Mucosa of rectum (tissue), 2 donors: ENCODE measurements at regions not wholly inside any gene's neighbourhood (a gene's known extent, or its start where the extent isn't known, plus 50 kb on each side); places are given as distances from the start of the nearest gene placed in this dataset.

Experiments used
- H3K27ac ChIP-seq, 2 donors: one replicate each; pipeline ENCODE4 v1.7.0; 2013; ENCODE audit warnings: inconsistent platforms in 2 of 2, low read depth in 2 of 2, low read length in 2 of 2
- H3K27me3 ChIP-seq, 2 donors: one replicate each; pipeline ENCODE4 v1.7.0; 2013; ENCODE audit warnings: low read length in 2 of 2; ENCODE audit not compliant: control insufficient read depth in 2 of 2, insufficient read depth in 2 of 2
- H3K36me3 ChIP-seq, 2 donors: one replicate each; pipeline ENCODE4 v1.7.0; 2013; ENCODE audit warnings: low read length in 2 of 2; ENCODE audit not compliant: control insufficient read depth in 2 of 2, insufficient read depth in 2 of 2
- H3K4me1 ChIP-seq, 2 donors: one replicate each; pipeline ENCODE4 v1.7.0; 2013; ENCODE audit warnings: low read length in 2 of 2, mild to moderate bottlenecking in 1 of 2; ENCODE audit not compliant: control insufficient read depth in 2 of 2, insufficient read depth in 2 of 2
- H3K4me3 ChIP-seq, 2 donors: one replicate each; pipeline ENCODE4 v1.7.0; 2013; ENCODE audit warnings: low read length in 2 of 2
- H3K9ac ChIP-seq, 2 donors: one replicate each; pipeline ENCODE4 v1.7.0; 2013; ENCODE audit warnings: low read length in 2 of 2, low read depth in 1 of 2, mild to moderate bottlenecking in 1 of 2
- H3K9me3 ChIP-seq, 2 donors: one replicate each; pipeline ENCODE4 v1.7.0; 2013; ENCODE audit warnings: low read length in 2 of 2; ENCODE audit not compliant: control insufficient read depth in 2 of 2
- donor health status: healthy.
- donor health status: Normal muscosa, but diverticular disease.

GRCh38 chr5:29231154-29231553 lies 1962.3 kb upstream of the CDH6 start:
- Histone ChIP-seq H3K9ac (no peak overlapping the region), H3K27ac (no peak overlapping the region), H3K4me3 (no peak overlapping the region), H3K36me3 (no peaks in the 10 kb centered on the region), H3K4me1 (no peaks in the 10 kb centered on the region), H3K9me3 (no peaks in the 10 kb centered on the region), H3K27me3 (no peaks in the 10 kb centered on the region)

GRCh38 chr5:29230591-29230990 lies 1962.9 kb upstream of the CDH6 start:
- Histone ChIP-seq H3K4me3 (no peak overlapping the region), H3K27ac (no peak overlapping the region), H3K27me3 (no peaks in the 10 kb centered on the region), H3K36me3 (no peaks in the 10 kb centered on the region), H3K4me1 (no peaks in the 10 kb centered on the region), H3K9me3 (no peaks in the 10 kb centered on the region), H3K9ac (no peak overlapping the region)

GRCh38 chr5:29229461-29229860 lies 1964.0 kb upstream of the CDH6 start:
- Histone ChIP-seq H3K27ac (no peak overlapping the region), H3K9ac (no peak overlapping the region), H3K27me3 (no peaks in the 10 kb centered on the region), H3K4me1 (no peaks in the 10 kb centered on the region), H3K36me3 (no peaks in the 10 kb centered on the region), H3K9me3 (no peaks in the 10 kb centered on the region), H3K4me3 (no peak overlapping the region)

GRCh38 chr5:29218138-29218537 lies 1975.3 kb upstream of the CDH6 start:
- Histone ChIP-seq H3K36me3 (no peaks in the 10 kb centered on the region), H3K27ac (no peak overlapping the region), H3K9ac (no peak overlapping the region), H3K4me3 (no peak overlapping the region), H3K4me1 (no peaks in the 10 kb centered on the region), H3K27me3 (no peaks in the 10 kb centered on the region), H3K9me3 (no peaks in the 10 kb centered on the region)

GRCh38 chr5:29214839-29215238 lies 1978.6 kb upstream of the CDH6 start:
- H3K27ac ChIP-seq = no peak overlapping the region
- H3K4me3 ChIP-seq = no peak overlapping the region
- no peaks in the 10 kb centered on the region for H3K36me3 ChIP-seq
- no peak overlapping the region for H3K9ac ChIP-seq
- H3K9me3 ChIP-seq = no peaks in the 10 kb centered on the region
- H3K4me1 ChIP-seq = no peaks in the 10 kb centered on the region
- H3K27me3 ChIP-seq = no peaks in the 10 kb centered on the region

- H3K36me3 ChIP-seq = no peaks in the 10 kb centered on the region
- H3K9ac ChIP-seq = no peak overlapping the region
- H3K4me1 ChIP-seq = no peaks in the 10 kb centered on the region
- no peak overlapping the region for H3K4me3 ChIP-seq
- H3K27ac ChIP-seq = no peak overlapping the region
- H3K9me3 ChIP-seq = no peaks in the 10 kb centered on the region
- H3K27me3 ChIP-seq = no peaks in the 10 kb centered on the region
Measured at GRCh38 chr5:29213475-29213874, 1980.0 kb upstream of the CDH6 start.

GRCh38 chr5:29208024-29208423 lies 1985.5 kb upstream of the CDH6 start:
- Histone ChIP-seq H3K27ac (no peak overlapping the region), H3K4me3 (no peak overlapping the region), H3K4me1 (no peaks in the 10 kb centered on the region), H3K36me3 (no peaks in the 10 kb centered on the region), H3K9ac (no peak overlapping the region), H3K27me3 (no peaks in the 10 kb centered on the region), H3K9me3 (no peaks in the 10 kb centered on the region)

GRCh38 chr5:29203049-29203448 lies 1990.4 kb upstream of the CDH6 start:
- H3K4me3 ChIP-seq = no peak overlapping the region
- no peaks in the 10 kb centered on the region for H3K36me3 ChIP-seq
- H3K9ac ChIP-seq = no peak overlapping the region
- no peaks in the 10 kb centered on the region for H3K27me3 ChIP-seq
- no peaks in the 10 kb centered on the region for H3K9me3 ChIP-seq
- H3K27ac ChIP-seq = no peak overlapping the region
- no peaks in the 10 kb centered on the region for H3K4me1 ChIP-seq

- H3K27me3 ChIP-seq = no peaks in the 10 kb centered on the region
Measured at GRCh38 chr5:29197631-29198454, 1995.6 kb upstream of the CDH6 start.

GRCh38 chr5:29193972-29194371 lies 1999.5 kb upstream of the CDH6 start:
- H3K27ac ChIP-seq = no peak overlapping the region
- no peaks in the 10 kb centered on the region for H3K9me3 ChIP-seq
- no peak overlapping the region for H3K4me3 ChIP-seq
- no peaks in the 10 kb centered on the region for H3K27me3 ChIP-seq
- no peaks in the 10 kb centered on the region for H3K36me3 ChIP-seq
- no peaks in the 10 kb centered on the region for H3K4me1 ChIP-seq
- no peak overlapping the region for H3K9ac ChIP-seq

More at GRCh38 chr5:29197631-29198454, 1995.6 kb upstream of the CDH6 start:
- no peak overlapping the region for H3K4me3 ChIP-seq
- no peaks in the 10 kb centered on the region for H3K4me1 ChIP-seq
- H3K36me3 ChIP-seq = no peaks in the 10 kb centered on the region
- no peak overlapping the region for H3K27ac ChIP-seq
- no peak overlapping the region for H3K9ac ChIP-seq
- no peaks in the 10 kb centered on the region for H3K9me3 ChIP-seq
